ENCODE measurements at regions not wholly inside any gene's neighbourhood (a gene's known extent, or its start where the extent isn't known, plus 50 kb on each side); places are given as distances from the start of the nearest gene placed in this dataset.

- TF ChIP-seq ZFX (IDR thresholded peaks at IDR 0.05): no peak
- TF ChIP-seq CTCF (conservative IDR thresholded peaks at IDR 0.05): no peak
- no peak overlapping the region for H3K27ac ChIP-seq
These were observed 467.8 kb downstream of the LRIG3 start for GRCh38 chr12:58452546-58452945.

- TF ChIP-seq ZFX (IDR thresholded peaks at IDR 0.05) (no peak), CTCF (conservative IDR thresholded peaks at IDR 0.05) (no peak)
- no peak overlapping the region for H3K27ac ChIP-seq
These were observed 467.0 kb downstream of the LRIG3 start for GRCh38 chr12:58453306-58453705.

GRCh38 chr12:58455136-58455535 lies 465.2 kb downstream of the LRIG3 start:
- TF ChIP-seq ZFX (IDR thresholded peaks at IDR 0.05) (no peak), CTCF (conservative IDR thresholded peaks at IDR 0.05) (no peak)
- H3K27ac ChIP-seq: no peak overlapping the region

- TF ChIP-seq ZFX (IDR thresholded peaks at IDR 0.05): no peak
- no peak for TF ChIP-seq CTCF (conservative IDR thresholded peaks at IDR 0.05)
- no peak overlapping the region for H3K27ac ChIP-seq
These were observed 462.2 kb downstream of the LRIG3 start for GRCh38 chr12:58458102-58458501.

- TF ChIP-seq CTCF (conservative IDR thresholded peaks at IDR 0.05) (no peak), ZFX (IDR thresholded peaks at IDR 0.05) (no peak)
- no peak overlapping the region for H3K27ac ChIP-seq
These were observed 461.1 kb downstream of the LRIG3 start for GRCh38 chr12:58459191-58459590.

GRCh38 chr12:58463051-58463450 lies 457.3 kb downstream of the LRIG3 start:
- TF ChIP-seq ZFX (IDR thresholded peaks at IDR 0.05): no peak
- TF ChIP-seq CTCF (conservative IDR thresholded peaks at IDR 0.05): no peak
- H3K27ac ChIP-seq: no peak overlapping the region

- no peak overlapping the region for H3K27ac ChIP-seq
- TF ChIP-seq CTCF (conservative IDR thresholded peaks at IDR 0.05) (no peak), ZFX (IDR thresholded peaks at IDR 0.05) (no peak)
These were observed 454.9 kb downstream of the LRIG3 start for GRCh38 chr12:58465418-58465817.

Data from C4-2B (cell line).